Mesendoderm (in vitro differentiated cells): ENCODE measurements at regions not wholly inside any gene's neighbourhood (a gene's known extent, or its start where the extent isn't known, plus 50 kb on each side); places are given as distances from the start of the nearest gene placed in this dataset.
"Not testable (repeated sequence)": the region's sequence is repeated elsewhere in the genome, so short reads cannot be mapped to it uniquely, and the experiment has no call there.

Experiments
- DNase-seq: peaks from one replicate; pipeline ENCODE4 v3.0.0; 2013
- H2AK5ac ChIP-seq: 2 replicates; pipeline ENCODE4 v1.6.1; 2013; ENCODE audit warnings: low read length, inconsistent platforms
- H2BK120ac ChIP-seq: 2 replicates; pipeline ENCODE4 v1.6.1; 2013; ENCODE audit warnings: low read depth, mild to moderate bottlenecking, low read length, moderate library complexity, mixed read lengths
- H2BK15ac ChIP-seq: replicated peaks from 2 replicates; pipeline ENCODE4 v1.6.1; 2013; ENCODE audit warnings: low read depth, mild to moderate bottlenecking, moderate library complexity
- H2BK5ac ChIP-seq: 2 replicates; pipeline ENCODE4 v1.6.1; 2013; ENCODE audit warnings: low read length, inconsistent platforms
- H3K18ac ChIP-seq: 2 replicates; pipeline ENCODE4 v1.6.1; 2013; ENCODE audit warnings: mild to moderate bottlenecking, low read length, mixed read lengths
- H3K23ac ChIP-seq: one replicate; pipeline ENCODE4 v1.6.1; 2013; ENCODE audit warnings: low read length
- H3K27ac ChIP-seq: 2 replicates; pipeline ENCODE4 v1.5.1; 2013; ENCODE audit warnings: low read depth, mild to moderate bottlenecking, inconsistent platforms, low read length, moderate library complexity
- H3K27me3 ChIP-seq: 2 replicates; pipeline ENCODE4 v1.6.1; 2013; ENCODE audit warnings: low read length, control low read depth, mild to moderate bottlenecking, inconsistent platforms; ENCODE audit not compliant: insufficient read depth, poor library complexity
- H3K36me3 ChIP-seq: 2 replicates; pipeline ENCODE4 v1.6.1; 2013; ENCODE audit warnings: low read length, inconsistent platforms; ENCODE audit not compliant: control insufficient read depth, insufficient read depth
- H3K4ac ChIP-seq: one replicate; pipeline ENCODE4 v1.6.1; 2013; ENCODE audit warnings: low read depth, mild to moderate bottlenecking, low read length, moderate library complexity
- H3K4me1 ChIP-seq: 2 replicates; pipeline ENCODE4 v1.6.1; 2013; ENCODE audit warnings: low read depth, low read length, inconsistent platforms; ENCODE audit not compliant: control insufficient read depth
- H3K4me2 ChIP-seq: 2 replicates; pipeline ENCODE4 v1.6.1; 2013; ENCODE audit warnings: low read length
- H3K4me3 ChIP-seq: 2 replicates; pipeline ENCODE4 v1.5.1; 2013; ENCODE audit warnings: mild to moderate bottlenecking, low read length
- H3K56ac ChIP-seq: one replicate; pipeline ENCODE4 v1.6.1; 2013; ENCODE audit warnings: low read length
- H3K79me1 ChIP-seq: 2 replicates; pipeline ENCODE4 v1.6.1; 2013; ENCODE audit warnings: low read length, inconsistent platforms
- H3K79me2 ChIP-seq: 2 replicates; pipeline ENCODE4 v1.6.1; 2013; ENCODE audit warnings: mild to moderate bottlenecking, low read length; ENCODE audit not compliant: control insufficient read depth, insufficient read depth
- H3K9ac ChIP-seq: 2 replicates; pipeline ENCODE4 v1.6.1; 2013; ENCODE audit warnings: low read length, inconsistent platforms
- H4K5ac ChIP-seq: one replicate; pipeline ENCODE4 v1.6.1; 2013; ENCODE audit warnings: low read length
- H4K8ac ChIP-seq: one replicate; pipeline ENCODE4 v1.6.1; 2013; ENCODE audit warnings: low read depth, mild to moderate bottlenecking, control low read depth, low read length, moderate library complexity
- WGBS: extraction: QIAGEN DNeasy Blood & Tissue Kit; methylation state at CpG from one replicate; pipeline ENCODE4 v1.1.7; 2013; ENCODE audit warnings: low lambda C conversion rate, missing lambda C conversion rate; ENCODE audit not compliant: insufficient coverage; ENCODE audit errors: extremely low coverage; 5-methylcytosine and 5-hydroxymethylcytosine counted together

GRCh38 chr14:105663818-105664596 is 137.6 kb downstream of the TMEM121 start:
- not testable (repeated sequence) for H3K27me3 ChIP-seq, H3K4me2 ChIP-seq, H3K36me3 ChIP-seq, H3K56ac ChIP-seq, H3K79me1 ChIP-seq, H3K79me2 ChIP-seq, H3K9ac ChIP-seq, H2AK5ac ChIP-seq, H2BK120ac ChIP-seq, DNase-seq, H3K27ac ChIP-seq, H2BK5ac ChIP-seq, H4K5ac ChIP-seq, H4K8ac ChIP-seq, H3K4me1 ChIP-seq, H3K23ac ChIP-seq, H3K4ac ChIP-seq, H2BK15ac ChIP-seq, H3K18ac ChIP-seq, H3K4me3 ChIP-seq
- no CpG with 5 or more reads among the region's 27 CpGs for WGBS

- Histone ChIP-seq H3K4me1 (no peaks in the 10 kb centered on the region), H3K27ac (no peak overlapping the region), H4K8ac (no peak overlapping the region), H4K5ac (no peak overlapping the region), H3K79me1 (no peaks in the 10 kb centered on the region), H2BK120ac (no peak overlapping the region), H3K79me2 (no peaks in the 10 kb centered on the region), H3K56ac (no peak overlapping the region), H3K4ac (no peak overlapping the region), H3K36me3 (no peaks in the 10 kb centered on the region), H3K27me3 (no peaks in the 10 kb centered on the region), H2AK5ac (no peak overlapping the region), H3K9ac (no peak overlapping the region), H2BK5ac (no peak overlapping the region), H3K18ac (no peak overlapping the region), H2BK15ac (no peak overlapping the region), H3K23ac (no peak overlapping the region), H3K4me3 (no peak overlapping the region), H3K4me2 (no peak overlapping the region)
- no peak for DNase-seq
- no CpG with 5 or more reads among the region's 4 CpGs for WGBS
These were observed 138.3 kb downstream of the TMEM121 start for GRCh38 chr14:105664691-105665090.

- Histone ChIP-seq H3K4me3 (no peak overlapping the region), H3K4ac (no peak overlapping the region)
These were observed 139.0 kb downstream of the TMEM121 start for GRCh38 chr14:105665247-105665950.

GRCh38 chr14:105665951-105666277 is 139.5 kb downstream of the TMEM121 start:
- Histone ChIP-seq H4K8ac (no peak overlapping the region), H3K79me1 (no peaks in the 10 kb centered on the region), H3K18ac (no peak overlapping the region), H3K4me1 (no peaks in the 10 kb centered on the region), H3K4ac (no peak overlapping the region), H3K27me3 (no peaks in the 10 kb centered on the region), H3K4me2 (no peak overlapping the region), H3K23ac (no peak overlapping the region), H2BK5ac (no peak overlapping the region), H3K4me3 (no peak overlapping the region), H3K9ac (no peak overlapping the region), H3K79me2 (no peaks in the 10 kb centered on the region), H3K36me3 (no peaks in the 10 kb centered on the region), H4K5ac (no peak overlapping the region), H2BK15ac (no peak overlapping the region), H3K27ac (no peak overlapping the region), H3K56ac (no peak overlapping the region), H2BK120ac (no peak overlapping the region), H2AK5ac (no peak overlapping the region)
- no CpG with 5 or more reads among the region's 6 CpGs for WGBS
- DNase-seq = no peak

More at GRCh38 chr14:105665247-105665950, 139.0 kb downstream of the TMEM121 start:
- WGBS = no CpG with 5 or more reads among the region's 9 CpGs
- no peak overlapping the region for H2AK5ac ChIP-seq
- no peak overlapping the region for H3K4me2 ChIP-seq
- H2BK15ac ChIP-seq = no peak overlapping the region
- no peaks in the 10 kb centered on the region for H3K79me2 ChIP-seq
- H3K27me3 ChIP-seq = no peaks in the 10 kb centered on the region
- no peak overlapping the region for H4K8ac ChIP-seq
- H3K9ac ChIP-seq = no peak overlapping the region
- no peak overlapping the region for H3K27ac ChIP-seq
- H3K23ac ChIP-seq = no peak overlapping the region
- no peak overlapping the region for H2BK5ac ChIP-seq
- H3K36me3 ChIP-seq = no peaks in the 10 kb centered on the region
- H3K79me1 ChIP-seq = no peaks in the 10 kb centered on the region
- H2BK120ac ChIP-seq = no peak overlapping the region
- H4K5ac ChIP-seq = no peak overlapping the region
- no peak overlapping the region for H3K56ac ChIP-seq
- H3K18ac ChIP-seq = no peak overlapping the region
- no peaks in the 10 kb centered on the region for H3K4me1 ChIP-seq
- no peak for DNase-seq

- Histone ChIP-seq H3K23ac (no peak overlapping the region), H4K8ac (no peak overlapping the region), H4K5ac (no peak overlapping the region), H2BK5ac (no peak overlapping the region), H3K36me3 (no peaks in the 10 kb centered on the region), H3K27me3 (no peaks in the 10 kb centered on the region), H3K56ac (no peak overlapping the region), H3K18ac (no peak overlapping the region), H3K9ac (no peak overlapping the region), H3K79me1 (no peaks in the 10 kb centered on the region), H3K79me2 (no peaks in the 10 kb centered on the region), H2AK5ac (no peak overlapping the region), H3K4me2 (no peak overlapping the region), H3K4ac (no peak overlapping the region), H3K27ac (no peak overlapping the region), H2BK15ac (no peak overlapping the region), H2BK120ac (no peak overlapping the region), H3K4me3 (no peak overlapping the region), H3K4me1 (no peaks in the 10 kb centered on the region)
- DNase-seq = no peak
- WGBS = no CpG with 5 or more reads among the region's 6 CpGs
These were observed 140.0 kb downstream of the TMEM121 start for GRCh38 chr14:105666420-105666819.
